Caki2 (cell line): ENCODE measurements at regions not wholly inside any gene's neighbourhood (a gene's known extent, or its start where the extent isn't known, plus 50 kb on each side); places are given as distances from the start of the nearest gene placed in this dataset.

Experiments used
- DNase-seq: peaks from one replicate; pipeline ENCODE4 v3.0.0-alpha.2; 2015; ENCODE audit warnings: low read depth
- in situ Hi-C: cut with HindIII; loops from 2 replicates; pipeline ENCODE4 v1.10.0; 2016; ENCODE audit warnings: low sequenced_read_pairs, low pct_unique_long_range_greater_than_20kb, mixed read lengths

DNA sequence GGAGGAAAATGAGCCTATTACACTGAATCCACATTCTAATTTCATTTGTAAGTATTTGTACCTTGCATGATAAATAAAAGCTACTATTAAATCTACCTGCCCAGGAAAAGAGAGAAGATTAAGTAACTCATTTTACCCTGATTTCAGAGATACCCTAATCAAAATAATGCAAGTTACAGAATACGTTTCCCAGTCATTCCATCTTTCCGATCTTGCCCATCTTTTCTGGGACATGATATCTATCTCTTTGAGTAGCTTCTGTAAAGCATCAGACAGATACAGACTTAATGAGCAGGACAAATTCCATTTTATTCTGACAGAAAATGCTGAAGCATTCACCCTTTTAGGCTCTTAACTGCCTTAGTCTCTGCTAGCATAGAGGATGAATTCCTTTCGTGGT is 56.6 kb downstream of the SPRY2 start:
- DNase-seq: no peak
- in situ Hi-C loops: no loop called here

DNA sequence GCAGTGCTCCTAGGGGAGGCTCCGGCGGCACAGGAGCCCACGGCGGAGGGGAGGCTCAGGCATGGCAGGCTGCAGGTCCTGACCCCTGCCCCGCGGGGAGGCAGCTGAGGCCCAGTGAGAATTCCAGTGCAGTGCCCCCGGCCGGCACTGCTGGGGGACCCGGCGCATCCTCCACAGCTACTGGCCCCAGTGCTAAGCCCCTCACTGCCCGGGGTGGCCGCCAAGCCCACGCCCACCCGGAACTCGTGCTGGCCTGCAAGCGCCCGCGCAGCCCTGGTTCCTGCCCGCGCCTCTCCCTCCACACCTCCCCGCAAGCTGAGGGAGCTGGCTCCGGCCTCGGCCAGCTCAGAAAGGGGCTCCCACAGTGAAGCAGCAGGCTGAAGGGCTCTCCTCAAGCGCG is 62.2 kb downstream of the SPRY2 start:
- in situ Hi-C loops: no loop called here
- DNase-seq: no peak

- DNase-seq: peak; percentile 20
- in situ Hi-C loops: no loop called here
Observed at GRCh38 chr13:80276371-80277289, 64.3 kb downstream of the SPRY2 start.

GRCh38 chr13:80274643-80275042 is 66.3 kb downstream of the SPRY2 start:
- in situ Hi-C loops: no loop called here

DNA sequence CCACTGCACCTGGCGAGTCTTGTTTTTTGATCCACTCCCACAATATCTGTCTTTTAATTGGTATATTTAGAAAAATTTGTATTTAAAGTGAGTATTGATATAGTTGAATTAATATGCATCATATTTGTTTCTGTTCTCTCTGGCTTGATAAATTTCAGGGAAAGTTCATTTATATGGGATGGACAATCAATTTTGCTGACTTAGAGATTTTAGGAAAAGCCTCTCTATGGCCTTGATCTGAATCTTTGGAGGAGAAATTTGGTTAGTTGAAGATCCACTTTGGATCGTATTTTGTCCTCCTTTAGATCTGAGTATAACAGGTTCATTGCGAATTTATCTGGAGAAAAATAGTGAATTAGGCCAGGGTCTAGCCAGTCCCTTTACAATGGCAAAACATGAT is 67.2 kb downstream of the SPRY2 start:
- in situ Hi-C loops: no loop called here
- no peak for DNase-seq

More at GRCh38 chr13:80274643-80275042, 66.3 kb downstream of the SPRY2 start:
- DNase-seq: no peak

- no peak for DNase-seq
- in situ Hi-C loops: no loop called here
Observed at GRCh38 chr13:80265348-80265747, 75.6 kb downstream of the SPRY2 start.

- in situ Hi-C loops: no loop called here
- DNase-seq: no peak
Observed at GRCh38 chr13:80263745-80264513, 77.0 kb downstream of the SPRY2 start.

DNA sequence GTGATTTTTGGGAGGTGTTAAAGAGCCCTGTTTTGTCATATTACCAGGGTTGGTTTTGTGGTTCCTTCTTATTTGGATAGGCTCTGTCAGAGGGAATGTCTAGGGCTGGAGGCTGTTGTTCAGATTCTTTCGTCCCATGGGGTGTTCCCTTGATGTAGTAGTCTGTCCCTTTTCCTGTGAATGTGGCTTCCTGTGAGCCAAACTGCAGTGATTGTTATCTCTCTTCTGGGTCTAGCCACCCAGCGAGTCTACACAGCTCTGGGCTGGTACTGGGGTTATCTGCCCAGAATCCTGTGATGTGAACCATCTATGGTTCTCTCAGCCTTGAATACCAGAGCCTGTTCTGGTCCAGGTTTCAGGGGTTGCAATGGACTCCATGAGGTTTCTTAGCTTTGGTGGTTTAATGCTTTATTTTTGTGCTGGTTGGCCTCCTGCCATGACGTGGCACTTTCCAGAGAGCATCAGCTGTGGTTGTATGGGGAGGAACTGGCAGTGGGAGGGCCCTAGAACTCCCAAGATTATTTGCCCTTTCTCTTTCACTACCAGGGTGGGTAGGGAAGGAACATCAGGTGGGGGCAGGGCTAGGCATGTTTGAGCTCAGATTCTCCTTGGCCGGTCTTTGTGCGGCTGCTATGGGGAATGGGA is 78.8 kb downstream of the SPRY2 start:
- in situ Hi-C loops: no loop called here
- no peak for DNase-seq

- in situ Hi-C loops: no loop called here
- no peak for DNase-seq
Observed at GRCh38 chr13:80259159-80259558, 81.8 kb downstream of the SPRY2 start.

DNA sequence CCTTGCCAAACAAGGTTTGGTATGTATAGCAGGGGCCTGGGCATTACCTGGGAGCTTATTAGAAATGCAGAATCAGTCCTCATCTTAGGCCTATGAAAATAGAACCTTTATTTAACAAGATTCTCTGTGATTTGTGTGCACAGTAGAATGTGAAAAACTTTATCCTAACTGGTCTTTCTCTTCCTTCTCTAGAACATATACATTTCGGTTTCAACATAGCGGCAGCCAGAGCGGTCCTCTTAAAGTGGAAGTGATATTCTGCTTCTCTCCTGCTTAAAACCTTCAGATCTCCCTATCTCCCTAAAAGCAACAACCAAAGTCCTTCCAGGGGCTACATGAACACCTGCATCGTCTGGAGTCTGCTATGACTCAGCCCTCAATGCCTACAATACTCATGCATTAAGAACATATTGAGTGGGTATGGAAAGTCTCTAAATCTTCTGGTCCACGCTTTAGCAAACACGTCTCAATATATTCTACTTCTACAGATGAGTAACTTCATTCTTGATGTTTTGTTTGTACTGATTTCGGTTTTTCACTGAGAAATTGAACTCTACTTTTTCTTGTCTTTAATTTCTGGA is 84.5 kb downstream of the SPRY2 start:
- no peak for DNase-seq

DNA sequence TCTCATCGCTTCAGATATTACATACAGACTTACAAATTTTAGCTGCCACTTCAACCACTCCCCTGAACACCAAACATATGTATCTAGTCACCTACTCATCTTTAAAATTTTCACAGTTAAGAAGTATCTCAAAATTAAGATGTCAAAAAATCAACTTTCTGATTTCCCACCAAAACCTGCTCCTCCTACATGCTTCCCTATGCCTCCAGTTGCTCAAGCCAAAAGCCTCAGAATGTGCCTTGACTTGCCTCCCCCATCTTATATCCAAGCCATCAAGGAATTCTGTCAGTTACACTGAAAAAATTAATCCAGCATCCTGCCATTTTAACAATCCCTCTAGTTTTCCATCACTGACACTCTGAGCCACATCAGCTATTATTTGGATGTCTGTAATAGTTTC is 85.0 kb downstream of the SPRY2 start:
- in situ Hi-C loops: no loop called here
- no peak for DNase-seq

More for the DNA sequence above, 84.5 kb downstream of the SPRY2 start:
- in situ Hi-C loops: no loop called here

DNA sequence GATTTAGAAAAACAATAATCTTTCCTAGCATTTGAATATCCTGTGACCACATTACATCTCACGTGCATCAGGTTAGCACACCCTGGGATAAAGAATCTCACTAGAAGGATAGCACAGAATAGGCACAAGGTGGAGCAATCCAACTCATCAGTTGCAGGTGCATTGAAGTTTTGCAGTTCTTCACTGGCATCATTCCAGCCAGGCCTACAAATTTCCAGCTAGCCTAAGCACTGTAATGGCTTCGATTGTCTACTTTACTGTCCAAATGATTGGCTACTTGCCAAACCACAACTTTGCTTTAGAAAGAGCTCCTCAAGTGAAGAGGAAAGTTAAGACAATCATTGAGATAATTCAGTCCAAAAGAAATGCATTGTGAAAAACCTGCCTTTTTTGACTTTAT is 89.5 kb downstream of the SPRY2 start:
- in situ Hi-C loops: no loop called here
- DNase-seq: peak; percentile 18

DNA sequence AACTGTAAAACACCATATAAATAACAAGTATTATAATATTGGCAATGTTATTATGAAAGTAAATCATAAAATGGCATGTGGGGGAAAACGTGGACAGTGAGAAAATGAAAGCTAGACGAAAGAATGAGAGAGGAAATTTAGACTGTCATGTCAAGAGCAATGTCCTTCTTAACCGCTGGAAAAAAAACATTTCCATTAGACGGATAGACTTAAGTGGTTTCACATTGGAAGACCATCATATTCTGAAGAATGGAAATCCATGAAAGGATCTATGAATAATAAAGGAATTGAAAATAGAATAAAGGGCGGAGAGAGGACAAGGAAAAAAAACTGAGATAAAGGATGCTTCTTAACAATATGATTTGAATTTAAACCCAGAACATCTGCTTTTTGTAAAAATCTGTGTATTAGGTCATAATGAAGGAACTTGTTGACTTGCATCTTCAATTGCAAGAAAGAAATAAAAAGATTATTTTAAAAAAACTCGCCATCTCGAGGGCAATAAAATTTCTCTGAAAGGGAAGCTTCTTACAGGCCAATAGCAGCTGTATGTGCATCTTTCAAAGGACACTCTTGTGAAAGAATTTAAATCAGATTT is 90.6 kb downstream of the SPRY2 start:
- in situ Hi-C loops: no loop called here
- no peak for DNase-seq

DNA sequence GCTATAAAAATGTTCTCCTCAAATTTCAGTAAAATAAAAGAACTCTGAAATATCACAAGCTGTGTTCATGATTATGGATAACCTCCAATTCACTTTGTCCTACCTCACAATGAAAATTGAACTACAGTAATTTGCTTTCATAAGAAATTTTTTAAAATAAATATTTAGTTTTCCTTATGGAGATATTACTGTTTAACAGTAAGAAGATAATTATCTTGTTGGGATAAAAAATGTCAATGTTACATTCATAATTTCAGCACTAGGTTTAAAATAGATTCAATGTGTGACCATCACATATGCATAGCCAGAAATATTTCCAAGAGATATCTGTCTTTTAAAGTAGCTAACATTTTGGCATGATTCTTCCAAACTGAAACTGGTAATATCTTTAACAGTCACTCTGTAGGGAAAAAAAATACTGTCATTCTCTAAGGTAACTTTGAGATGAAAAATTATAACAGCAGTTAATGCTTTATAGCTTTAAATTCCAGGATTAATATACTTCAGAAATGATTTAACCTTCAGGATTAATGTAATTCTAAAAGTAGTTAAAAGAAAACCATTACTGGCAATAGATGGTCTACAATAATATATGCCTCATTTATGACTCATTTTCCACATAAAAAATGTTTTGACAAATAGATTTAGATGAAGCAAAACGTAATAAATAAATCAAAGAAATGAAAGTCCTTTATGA is 91.3 kb downstream of the SPRY2 start:
- in situ Hi-C loops: no loop called here

GRCh38 chr13:80245162-80245733 is 95.7 kb downstream of the SPRY2 start:
- DNase-seq: no peak
- in situ Hi-C loops: no loop called here

More for the DNA sequence above, 91.3 kb downstream of the SPRY2 start:
- DNase-seq: no peak

DNA sequence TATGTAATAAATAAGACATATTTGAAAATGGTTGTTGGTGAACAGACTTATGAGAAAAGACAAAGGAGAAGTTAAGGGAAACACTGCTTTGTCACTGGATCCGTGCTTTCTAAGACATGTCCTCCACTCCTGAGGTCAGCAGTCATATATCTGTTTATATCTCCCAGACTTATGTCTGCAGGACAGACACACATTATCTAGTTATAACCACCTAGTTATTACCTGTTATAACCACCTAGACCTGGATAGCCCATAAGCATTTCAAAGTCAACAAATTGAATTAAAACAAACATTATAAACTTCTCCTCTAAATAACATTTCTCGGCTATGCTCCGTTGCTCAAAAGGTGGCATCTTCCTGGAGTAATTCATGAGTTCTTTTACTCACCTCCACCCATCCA is 96.4 kb downstream of the SPRY2 start:
- no peak for DNase-seq
- in situ Hi-C loops: no loop called here

- in situ Hi-C loops: no loop called here
- no peak for DNase-seq
Observed at GRCh38 chr13:80242728-80243427, 98.0 kb downstream of the SPRY2 start.
